ENCODE measurements at regions not wholly inside any gene's neighbourhood (a gene's known extent, or its start where the extent isn't known, plus 50 kb on each side); places are given as distances from the start of the nearest gene placed in this dataset.

GRCh38 chr1:232222614-232223013 lies 407.3 kb downstream of the SIPA1L2 start:
- no peak overlapping the region for H2BK5ac ChIP-seq (ENCODE audit: insufficient read length, low read length)
- no peak overlapping the region for H2BK15ac ChIP-seq (ENCODE audit: low read depth, low read length)
- H3K9ac ChIP-seq (ENCODE audit: extremely low read depth, insufficient read length, low read length) = no peak overlapping the region
- peaks cover 0 to 13% (median 4%) of the 10 kb centered on the region in 3 experiments; a peak in 4 of 7 replicates for H3K36me3 Mint-ChIP-seq (ENCODE audit: insufficient read depth in 1 of 3, low read depth in 3 of 3)
- H3K4me1 ChIP-seq (ENCODE audit: insufficient read depth, low read length) = peaks cover 10% of the 10 kb centered on the region
- no peak overlapping the region for H3K18ac ChIP-seq (ENCODE audit: insufficient read length, low read depth, low read length)
- H3K9me3 ChIP-seq (ENCODE audit: control insufficient read depth, low read depth, low read length) = no peaks in the 10 kb centered on the region
- no peak overlapping the region for H2BK120ac ChIP-seq (ENCODE audit: low read depth, low read length, poor library complexity, severe bottlenecking)
- no peaks in the 10 kb centered on the region for H4K20me1 ChIP-seq (ENCODE audit: control insufficient read depth, insufficient read depth, insufficient read length)
- H3K27me3 Mint-ChIP-seq (ENCODE audit: low read depth) = peaks cover 60% of the 10 kb centered on the region
- H3K4me2 ChIP-seq (ENCODE audit: insufficient read depth, insufficient read length, low read length) = no peak overlapping the region
- no peak overlapping the region for H3K23ac ChIP-seq (ENCODE audit: insufficient read length, low read depth, low read length)
- H3K79me1 ChIP-seq (ENCODE audit: insufficient read depth, low read depth, low read length, poor library complexity, severe bottlenecking) = no peaks in the 10 kb centered on the region
- no peak for TF ChIP-seq CTCF (conservative IDR thresholded peaks at IDR 0.05)
- H4K8ac ChIP-seq (replicated peaks; ENCODE audit: insufficient read length, low read depth, low read length) = no peak overlapping the region
- H2AK5ac ChIP-seq (ENCODE audit: insufficient read length, low read length) = no peak overlapping the region
- H2AFZ ChIP-seq (ENCODE audit: low read length) = no peak overlapping the region
- no peaks in the 10 kb centered on the region for H3K23me2 ChIP-seq (ENCODE audit: insufficient read length, low read depth, low read length, poor library complexity, severe bottlenecking)
- peaks cover 2 to 9% of the 10 kb centered on the region in 2 experiments; a peak in 3 of 5 replicates for H3K9me3 Mint-ChIP-seq
- H3K14ac ChIP-seq (ENCODE audit: insufficient read depth, low read length) = no peak overlapping the region
- no peak overlapping the region for H3K27ac ChIP-seq (ENCODE audit: insufficient read length, low read depth, low read length)
- no peak overlapping the region for H4K91ac ChIP-seq (ENCODE audit: insufficient read length, low read depth, low read length)
- no peak overlapping the region for H2BK12ac ChIP-seq (ENCODE audit: insufficient read length, low read depth, low read length)
- H3T11ph ChIP-seq (ENCODE audit: low read length) = no peak overlapping the region
- no peak overlapping the region for H2BK20ac ChIP-seq (ENCODE audit: low read depth, low read length, poor library complexity, severe bottlenecking)
- no peak overlapping the region for H3K4ac ChIP-seq (ENCODE audit: low read depth, low read length)
- H3K4me3 Mint-ChIP-seq = no peak overlapping the region
- no CpG with 5 or more reads among the region's 4 CpGs for WGBS (ENCODE audit: extremely low coverage, insufficient read length, low lambda C conversion rate)
- H3K27ac Mint-ChIP-seq = no peak overlapping the region
- H4K5ac ChIP-seq (ENCODE audit: insufficient read length, low read depth, low read length) = no peak overlapping the region
- H3K27me3 ChIP-seq (ENCODE audit: insufficient read depth, low read length) = peaks cover 35% of the 10 kb centered on the region; the same call in 1 of the 2 replicates
- no peak for DNase-seq
- H3K56ac ChIP-seq (ENCODE audit: insufficient read length, low read depth, low read length) = no peak overlapping the region
- H3K79me2 ChIP-seq (ENCODE audit: insufficient read depth, low read length) = no peaks in the 10 kb centered on the region
- peaks cover 28 to 30% of the 10 kb centered on the region in 2 experiments for H3K4me1 Mint-ChIP-seq
